PC-3 (cell line): ENCODE measurements at regions not wholly inside any gene's neighbourhood (a gene's known extent, or its start where the extent isn't known, plus 50 kb on each side); places are given as distances from the start of the nearest gene placed in this dataset.

Experiments used
- ATAC-seq: fragments of 200-7000 bp; cut with Tn5 transposase; 2 replicates; pipeline ENCODE4 v1.9.1; 2020; ENCODE audit warnings: mild to moderate bottlenecking, moderate library complexity
- BruUV-seq: library from RNA; stranded (reverse); fragments of 400-500 nt; replicated peaks from 2 replicates; lab custom pipeline; 2021; lab: Mats Ljungman, UMichigan
- CTCF ChIA-PET: fragments of 300-600 bp; sonication (Branson Sonifier 250); formaldehyde crosslinking; loops from one replicate; lab custom pipeline; 2022; ENCODE audit warnings: antibody characterized with exemption; lab: Charles Lee
- POLR2A ChIA-PET: fragments of 300-600 bp; sonication (Branson Sonifier 250); formaldehyde crosslinking; loops from one replicate; lab custom pipeline; 2022; ENCODE audit warnings: antibody characterized with exemption; ENCODE audit not compliant: unreplicated experiment; lab: Charles Lee
- DNase-seq: peaks from one replicate; pipeline ENCODE4 v3.0.0-alpha.2; 2015
- H2AFZ ChIP-seq: fragments of 300-600 bp; sonication (generic); 2 replicates; pipeline ENCODE4 v1.6.0; 2016; ENCODE audit warnings: antibody characterized with exemption, low read length
- H3F3A ChIP-seq: fragments of 300-600 bp; sonication (generic); one replicate; pipeline ENCODE4 v1.6.0; 2017; ENCODE audit warnings: antibody characterized with exemption, low read length, control low read depth, mild to moderate bottlenecking; ENCODE audit not compliant: unreplicated experiment
- H3K27ac ChIP-seq: fragments of 300-600 bp; sonication (generic); 2 replicates; pipeline ENCODE4 v1.5.1; 2016; ENCODE audit warnings: mild to moderate bottlenecking, low read length
- H3K27me3 ChIP-seq: fragments of 300-600 bp; sonication (generic); 2 replicates; pipeline ENCODE4 v1.6.1; 2016; ENCODE audit warnings: low read length, mixed read lengths
- H3K36me3 ChIP-seq: fragments of 300-600 bp; sonication (generic); 2 replicates; pipeline ENCODE4 v1.6.1; 2016; ENCODE audit warnings: low read depth, mixed run types, low read length, mixed read lengths
- H3K4me1 ChIP-seq: fragments of 300-600 bp; sonication (generic); 2 replicates; pipeline ENCODE4 v1.5.1; 2016; ENCODE audit warnings: low read length; ENCODE audit not compliant: insufficient read depth
- H3K4me2 ChIP-seq: fragments of 300-600 bp; sonication (generic); 2 replicates; pipeline ENCODE4 v1.6.0; 2016; ENCODE audit warnings: low read length
- H3K4me3 ChIP-seq: fragments of 300-600 bp; sonication (generic); 2 replicates; pipeline ENCODE4 v1.5.1; 2016; ENCODE audit warnings: mild to moderate bottlenecking, low read length, mixed read lengths
- H3K79me2 ChIP-seq: fragments of 300-600 bp; sonication (generic); 2 replicates; pipeline ENCODE4 v1.6.1; 2017; ENCODE audit warnings: low read length, mixed read lengths
- H3K9ac ChIP-seq: fragments of 300-600 bp; sonication (generic); 2 replicates; pipeline ENCODE4 v1.6.0; 2016; ENCODE audit warnings: mild to moderate bottlenecking, low read length
- H3K9me2 ChIP-seq: fragments of 300-600 bp; sonication (generic); replicated peaks from 2 replicates; pipeline ENCODE4 v1.6.1; 2016; ENCODE audit warnings: mixed run types, low read length, mixed read lengths
- H3K9me3 ChIP-seq: fragments of 300-600 bp; sonication (generic); 2 replicates; pipeline ENCODE4 v1.6.1; 2016; ENCODE audit warnings: low read length, mixed read lengths
- H4K20me1 ChIP-seq: fragments of 300-600 bp; sonication (generic); 2 replicates; pipeline ENCODE4 v1.6.1; 2016; ENCODE audit warnings: low read length, mixed read lengths
- EZH2 ChIP-seq: fragments of 300-600 bp; sonication (generic); IDR thresholded peaks from one replicate; pipeline ENCODE4 v1.6.1; 2017; ENCODE audit warnings: antibody characterized with exemption, mild to moderate bottlenecking, low read length; ENCODE audit not compliant: unreplicated experiment
- EZH2phosphoT487 ChIP-seq: fragments of 300-600 bp; sonication (generic); IDR thresholded peaks from 2 replicates; pipeline ENCODE4 v1.6.1; 2018; ENCODE audit warnings: mild to moderate bottlenecking, antibody characterized with exemption, low read length, borderline replicate concordance
- intact Hi-C: fragments of 100-400 bp; cut with micrococcal nuclease; formaldehyde crosslinking; loops from 2 replicates; pipeline ENCODE4 v1.9.0; 2023
- TF ChIP-seq, protein P1 (sequence below): fragments of 300-600 bp; sonication (generic); conservative IDR thresholded peaks from 2 replicates; pipeline ENCODE4 v1.5.1; 2017; ENCODE audit warnings: antibody characterized with exemption, low read depth, mild to moderate bottlenecking, low read length

DNA sequence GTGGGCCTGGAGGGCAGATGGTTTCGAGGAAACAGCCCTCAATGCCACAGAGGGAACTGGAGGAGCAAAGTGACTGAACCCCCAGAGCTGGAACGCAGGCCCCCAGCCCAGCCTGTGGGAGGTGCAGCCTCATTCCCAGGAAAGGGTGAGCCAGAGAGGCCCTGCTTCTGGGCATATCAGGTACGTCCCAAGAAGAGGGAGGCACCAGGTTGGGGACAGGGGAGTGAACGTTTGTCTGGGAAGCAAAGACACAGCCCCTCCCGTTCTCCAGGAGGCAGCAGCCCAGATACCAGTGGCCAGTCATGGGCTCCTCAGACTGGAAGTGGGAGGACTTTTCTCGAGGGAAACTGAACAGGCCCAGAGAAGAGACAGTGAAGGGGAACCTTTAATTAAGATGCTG, 74.3 kb upstream of the RET start:
- intact Hi-C loops = no loop called here
- Histone ChIP-seq H2AFZ (no peak overlapping the region), H3K36me3 (no peaks in the 10 kb centered on the region), H3K79me2 (no peaks in the 10 kb centered on the region), H3K27me3 (peaks cover 57% of the 10 kb centered on the region), H3K4me3 (no peak overlapping the region), H3K9ac (no peak overlapping the region), H3K9me3 (no peaks in the 10 kb centered on the region), H3K4me2 (no peak overlapping the region), H3K27ac (no peak overlapping the region), H3F3A (no peaks in the 10 kb centered on the region), H3K9me2 (no peaks in the 10 kb centered on the region), H3K4me1 (no peaks in the 10 kb centered on the region), H4K20me1 (no peaks in the 10 kb centered on the region)
- no peak for DNase-seq
- TF ChIP-seq EZH2 (no peak), EZH2phosphoT487 (no peak)
- TF ChIP-seq, protein P1, sequence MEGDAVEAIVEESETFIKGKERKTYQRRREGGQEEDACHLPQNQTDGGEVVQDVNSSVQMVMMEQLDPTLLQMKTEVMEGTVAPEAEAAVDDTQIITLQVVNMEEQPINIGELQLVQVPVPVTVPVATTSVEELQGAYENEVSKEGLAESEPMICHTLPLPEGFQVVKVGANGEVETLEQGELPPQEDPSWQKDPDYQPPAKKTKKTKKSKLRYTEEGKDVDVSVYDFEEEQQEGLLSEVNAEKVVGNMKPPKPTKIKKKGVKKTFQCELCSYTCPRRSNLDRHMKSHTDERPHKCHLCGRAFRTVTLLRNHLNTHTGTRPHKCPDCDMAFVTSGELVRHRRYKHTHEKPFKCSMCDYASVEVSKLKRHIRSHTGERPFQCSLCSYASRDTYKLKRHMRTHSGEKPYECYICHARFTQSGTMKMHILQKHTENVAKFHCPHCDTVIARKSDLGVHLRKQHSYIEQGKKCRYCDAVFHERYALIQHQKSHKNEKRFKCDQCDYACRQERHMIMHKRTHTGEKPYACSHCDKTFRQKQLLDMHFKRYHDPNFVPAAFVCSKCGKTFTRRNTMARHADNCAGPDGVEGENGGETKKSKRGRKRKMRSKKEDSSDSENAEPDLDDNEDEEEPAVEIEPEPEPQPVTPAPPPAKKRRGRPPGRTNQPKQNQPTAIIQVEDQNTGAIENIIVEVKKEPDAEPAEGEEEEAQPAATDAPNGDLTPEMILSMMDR = no peak
- no TSS peak for BruUV-seq
- ATAC-seq = no peak
- CTCF ChIA-PET = no interaction called here
- POLR2A ChIA-PET = no interaction called here

- intact Hi-C loops = no loop called here
- no peak overlapping the region for H3K27ac ChIP-seq
- H3F3A ChIP-seq = no peaks in the 10 kb centered on the region
- H4K20me1 ChIP-seq = no peaks in the 10 kb centered on the region
- no peak overlapping the region for H3K4me3 ChIP-seq
- TF ChIP-seq EZH2 (no peak), EZH2phosphoT487 (no peak)
- TF ChIP-seq, protein P1 = no peak
- ChIA-PET POLR2A (no interaction called here), CTCF (no interaction called here)
- no peak overlapping the region for H3K4me2 ChIP-seq
- H2AFZ ChIP-seq = no peak overlapping the region
- DNase-seq (no peak), ATAC-seq (no peak)
- peaks cover 70% of the 10 kb centered on the region for H3K27me3 ChIP-seq
- no peaks in the 10 kb centered on the region for H3K79me2 ChIP-seq
- no peaks in the 10 kb centered on the region for H3K9me3 ChIP-seq
- H3K9ac ChIP-seq = no peak overlapping the region
- no TSS peak for BruUV-seq
- H3K9me2 ChIP-seq = no peaks in the 10 kb centered on the region
- no peaks in the 10 kb centered on the region for H3K36me3 ChIP-seq
- H3K4me1 ChIP-seq = no peaks in the 10 kb centered on the region
Observed at GRCh38 chr10:43006490-43006889, 70.4 kb upstream of the RET start.

DNA sequence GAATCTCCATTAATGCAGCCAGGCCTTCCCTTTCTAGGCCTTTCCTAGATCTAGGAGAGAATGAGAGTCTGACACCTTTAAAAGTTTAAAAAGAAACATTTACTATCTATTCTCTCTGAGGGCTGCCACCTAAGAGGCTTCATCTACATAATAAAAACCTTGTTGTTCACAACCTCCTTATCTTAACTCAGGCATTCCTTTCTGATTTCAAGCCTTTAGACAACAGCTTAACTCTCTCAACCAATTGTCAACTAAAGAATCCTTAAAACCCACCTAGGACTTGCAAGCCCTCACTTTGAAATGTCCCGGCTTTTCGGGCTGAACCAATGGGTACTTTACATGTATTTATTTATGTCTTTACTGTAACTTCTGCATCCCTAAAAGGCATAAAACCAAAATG, 64.3 kb upstream of the RET start:
- no peaks in the 10 kb centered on the region for H4K20me1 ChIP-seq
- intact Hi-C loops = no loop called here
- H3K9me3 ChIP-seq = 0 out of 2 replicates have a peak, but pooled peaks cover 3% of the 10 kb centered on the region
- ChIA-PET CTCF (no interaction called here), POLR2A (no interaction called here)
- H3K79me2 ChIP-seq = no peaks in the 10 kb centered on the region
- H3K36me3 ChIP-seq = no peaks in the 10 kb centered on the region
- no peak overlapping the region for H2AFZ ChIP-seq
- peaks cover 50% of the 10 kb centered on the region for H3K27me3 ChIP-seq
- no peak overlapping the region for H3K27ac ChIP-seq
- no peaks in the 10 kb centered on the region for H3K4me1 ChIP-seq
- DNase-seq = no peak
- H3K4me2 ChIP-seq = no peak overlapping the region
- TF ChIP-seq EZH2phosphoT487 (no peak), EZH2 (no peak)
- TF ChIP-seq, protein P1 = no peak
- no peaks in the 10 kb centered on the region for H3F3A ChIP-seq
- no peak for ATAC-seq
- no peak overlapping the region for H3K4me3 ChIP-seq
- H3K9me2 ChIP-seq = no peaks in the 10 kb centered on the region
- no TSS peak for BruUV-seq
- H3K9ac ChIP-seq = no peak overlapping the region
